Gastroesophageal sphincter (tissue), 4 donors: ENCODE measurements at regions not wholly inside any gene's neighbourhood (a gene's known extent, or its start where the extent isn't known, plus 50 kb on each side); places are given as distances from the start of the nearest gene placed in this dataset.

Experiments
- ATAC-seq: fragments of 150-250 bp; one replicate; pipeline ENCODE4 v1.9.1; 2016; ENCODE audit warnings: mild to moderate bottlenecking, moderate library complexity
- H3K27ac ChIP-seq, 4 donors: fragments of 200-600 bp; sonication (generic) in 3 of 4; 1 replicate in 3 of 4; 2 replicates in 1 of 4; pipeline ENCODE4 v1.5.1; 2016 to 2019
- H3K27me3 ChIP-seq: fragments of 200-600 bp; sonication (generic); one replicate; pipeline ENCODE4 v1.5.1; 2019
- H3K36me3 ChIP-seq, 2 donors: fragments of 200-600 bp; sonication (generic); one replicate each; pipeline ENCODE4 v1.5.1; 2019; ENCODE audit warnings: control low read depth in 1 of 2
- H3K4me1 ChIP-seq, 3 donors: fragments of 200-600 bp; sonication (generic); 1 replicate in 2 of 3; 2 replicates in 1 of 3; pipeline ENCODE4 v1.5.1; 2016 to 2019; ENCODE audit warnings: control low read depth in 2 of 3
- H3K4me3 ChIP-seq, 2 donors: fragments of 200-600 bp; sonication (generic); one replicate each; pipeline ENCODE4 v1.5.1; 2019; ENCODE audit warnings: mild to moderate bottlenecking in 1 of 2, moderate library complexity in 1 of 2
- H3K9me3 ChIP-seq, 3 donors: fragments of 200-600 bp; sonication (generic); one replicate each; pipeline ENCODE4 v1.5.1; 2017 to 2019; ENCODE audit warnings: control low read depth in 2 of 3
- CTCF ChIP-seq, 4 experiments: fragments of 200-600 bp in 2 of 4; fragments of 450-650 bp in 2 of 4; sonication (generic) in 1 of 4; IDR thresholded peaks; one replicate each; pipeline ENCODE4 v1.5.1; 2017 to 2019; ENCODE audit warnings: antibody characterized with exemption in 4 of 4, mild to moderate bottlenecking in 2 of 4, moderate library complexity in 2 of 4
- EP300 ChIP-seq: sonication (generic); formaldehyde crosslinking; IDR thresholded peaks from one replicate; pipeline ENCODE4 v1.6.1; 2017; ENCODE audit warnings: antibody characterized with exemption, mild to moderate bottlenecking
- POLR2A ChIP-seq, 2 donors: fragments of 450-650 bp; IDR thresholded peaks; one replicate each; pipeline ENCODE4 v1.6.1; 2017; ENCODE audit warnings: antibody characterized with exemption in 2 of 2, mild to moderate bottlenecking in 2 of 2, moderate library complexity in 1 of 2
- POLR2AphosphoS5 ChIP-seq: sonication (generic); formaldehyde crosslinking; IDR thresholded peaks from one replicate; pipeline ENCODE4 v1.6.1; 2017; ENCODE audit warnings: antibody characterized with exemption
- WGBS, 2 donors: methylation state at CpG; one replicate each; pipeline ENCODE4 v1.1.5; 2018; ENCODE audit warnings: low coverage in 1 of 2; 5-methylcytosine and 5-hydroxymethylcytosine counted together

- Histone ChIP-seq H3K4me1 (no peaks in the 10 kb centered on the region), H3K9me3 (no peaks in the 10 kb centered on the region), H3K27ac (no peak overlapping the region), H3K27me3 (peaks cover 24% of the 10 kb centered on the region), H3K4me3 (no peak overlapping the region), H3K36me3 (no peaks in the 10 kb centered on the region)
- TF ChIP-seq EP300 (no peak), POLR2AphosphoS5 (no peak), CTCF (IDR thresholded peaks at IDR 0.05) (no peak), POLR2A (IDR thresholded peaks at IDR 0.05) (no peak)
- 70 to 87% methylated on average over 4 of the region's 4 CpGs for WGBS, 2 donors
- ATAC-seq: no peak
These were observed 55.3 kb upstream of the FAM204A start for GRCh38 chr10:118397391-118397790.

GRCh38 chr10:118395947-118396346, 53.8 kb upstream of the FAM204A start:
- H3K9me3 ChIP-seq: no peaks in the 10 kb centered on the region
- H3K4me3 ChIP-seq: no peak overlapping the region
- H3K36me3 ChIP-seq: no peaks in the 10 kb centered on the region
- TF ChIP-seq POLR2AphosphoS5: no peak
- no peak for TF ChIP-seq EP300
- no peak for TF ChIP-seq CTCF (IDR thresholded peaks at IDR 0.05)
- TF ChIP-seq POLR2A (IDR thresholded peaks at IDR 0.05): no peak
- H3K27ac ChIP-seq: no peak overlapping the region
- 70% methylated on average over 5 of the region's 5 CpGs; no CpG with 5 or more reads in 1 of the 2 donors for WGBS, 2 donors
- ATAC-seq: no peak
- H3K27me3 ChIP-seq: peaks cover 24% of the 10 kb centered on the region
- H3K4me1 ChIP-seq: no peaks in the 10 kb centered on the region

GRCh38 chr10:118394301-118395200, 52.4 kb upstream of the FAM204A start:
- WGBS, 2 donors: 16 to 19% methylated on average over 8 of the region's 8 CpGs
- Histone ChIP-seq H3K27me3 (peaks cover 23% of the 10 kb centered on the region), H3K36me3 (no peaks in the 10 kb centered on the region), H3K9me3 (peaks cover 0 to 4% (median 0%) of the 10 kb centered on the region in 3 donors), H3K27ac (no peak overlapping the region), H3K4me3 (no peak overlapping the region), H3K4me1 (no peaks in the 10 kb centered on the region)
- TF ChIP-seq POLR2A (IDR thresholded peaks at IDR 0.05) (no peak), EP300 (no peak), CTCF (IDR thresholded peaks at IDR 0.05) (no peak), POLR2AphosphoS5 (no peak)
- no peak for ATAC-seq

- Histone ChIP-seq H3K27me3 (peaks cover 30% of the 10 kb centered on the region), H3K9me3 (peaks cover 0 to 15% (median 0%) of the 10 kb centered on the region in 3 donors), H3K4me1 (no peaks in the 10 kb centered on the region), H3K4me3 (no peak overlapping the region), H3K27ac (no peak overlapping the region), H3K36me3 (no peaks in the 10 kb centered on the region)
- 54 to 62% methylated on average over 4 of the region's 5 CpGs for WGBS, 2 donors
- no peak for ATAC-seq
- TF ChIP-seq CTCF (IDR thresholded peaks at IDR 0.05) (no peak), POLR2AphosphoS5 (no peak), POLR2A (IDR thresholded peaks at IDR 0.05) (no peak), EP300 (no peak)
These were observed 50.6 kb upstream of the FAM204A start for GRCh38 chr10:118392761-118393160.
